ENCODE measurements at regions not wholly inside any gene's neighbourhood (a gene's known extent, or its start where the extent isn't known, plus 50 kb on each side); places are given as distances from the start of the nearest gene placed in this dataset.

GRCh38 chr3:102200560-102200959 is 234.3 kb upstream of the ZPLD1 start:
- TF ChIP-seq ZNF596 (tag by site-specific recombination; IDR thresholded peaks at IDR 0.05) (no peak), ZNF530 (tag by site-specific recombination; IDR thresholded peaks at IDR 0.05; ENCODE audit: low read depth) (no peak)

All from HEK293 (cell line).